Hematopoietic multipotent progenitor cell treated with erythropoietin and hydrocortisone succinate and interleukin-3 and kit ligand, for 15 days (in vitro differentiated cells): ENCODE measurements at regions not wholly inside any gene's neighbourhood (a gene's known extent, or its start where the extent isn't known, plus 50 kb on each side); places are given as distances from the start of the nearest gene placed in this dataset.
"Not testable (repeated sequence)": the region's sequence is repeated elsewhere in the genome, so short reads cannot be mapped to it uniquely, and the experiment has no call there.

ENCODE experiments used
- DNase-seq: peaks from one replicate; pipeline ENCODE4 v3.0.0-alpha.2; 2015; ENCODE audit warnings: low spot score

DNA sequence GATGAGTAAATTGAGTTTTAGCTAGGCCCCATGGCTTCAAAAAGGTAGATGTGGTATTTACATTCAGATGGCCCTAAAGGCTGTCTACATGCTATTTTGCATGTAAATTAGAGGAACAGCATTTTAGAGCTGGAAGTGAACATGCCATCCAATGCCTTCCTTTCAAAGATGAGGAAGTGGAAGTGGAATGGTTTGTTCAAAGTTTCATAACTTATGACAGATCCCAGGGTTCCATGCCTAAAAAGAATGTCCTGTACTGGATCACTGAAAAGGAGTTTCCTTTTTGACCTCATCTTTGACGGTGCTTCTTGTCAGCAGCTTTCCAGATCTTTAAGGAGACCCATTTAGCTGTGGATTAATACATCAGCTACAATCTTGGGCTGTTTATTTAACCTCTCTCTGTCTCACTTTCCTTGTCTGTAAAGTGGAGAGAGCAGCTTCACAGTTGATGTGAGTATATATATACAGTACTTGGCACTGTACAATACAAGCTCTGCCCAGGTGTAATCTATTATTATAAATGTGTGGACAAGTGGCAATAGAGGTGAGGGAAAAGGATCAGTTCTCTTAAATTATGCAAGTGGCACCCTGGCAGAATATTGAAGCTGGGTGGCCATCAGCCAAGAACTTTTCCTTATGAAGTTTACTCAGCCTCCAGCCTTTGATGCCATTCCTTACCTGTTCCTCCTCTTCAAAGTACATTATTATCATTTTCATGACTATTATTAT is 68.7 kb upstream of the GOLGA8B start:
- no peak for DNase-seq

DNA sequence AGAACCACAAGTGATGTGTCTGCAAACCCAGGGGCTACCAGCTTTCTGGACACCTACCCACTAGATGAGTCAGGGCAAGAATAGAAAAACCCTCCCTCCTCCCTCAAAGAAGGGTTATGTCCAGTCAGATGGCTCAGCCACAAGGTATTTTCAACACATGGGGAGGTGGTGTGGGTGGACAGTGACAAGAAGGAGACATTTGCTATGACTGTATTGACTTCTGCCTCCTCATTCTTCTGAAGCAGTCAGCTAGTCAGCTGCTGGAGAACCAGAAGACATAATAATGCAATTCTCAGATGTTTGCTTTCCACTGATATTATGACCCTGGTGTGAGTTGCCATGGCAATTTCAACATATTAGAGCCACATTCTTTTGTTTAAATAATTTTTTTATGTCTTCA is 66.7 kb upstream of the GOLGA8B start:
- no peak for DNase-seq

DNA sequence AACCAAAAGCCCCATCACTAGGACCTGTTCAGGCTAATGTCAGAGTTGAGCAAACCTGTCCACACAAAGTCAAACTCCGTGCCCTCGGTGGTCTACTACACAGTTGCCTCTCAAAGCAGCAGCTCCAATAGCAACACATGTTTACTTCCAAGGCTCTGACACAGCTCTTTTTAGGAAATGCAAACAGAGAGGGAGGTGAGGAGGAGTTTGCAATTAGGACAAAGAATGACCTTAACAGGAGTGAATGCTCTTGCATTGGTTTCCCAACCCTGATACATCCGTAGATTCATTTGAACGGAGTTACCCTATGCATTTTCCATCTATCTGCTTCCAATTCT is 64.8 kb upstream of the GOLGA8B start:
- DNase-seq = no peak

DNA sequence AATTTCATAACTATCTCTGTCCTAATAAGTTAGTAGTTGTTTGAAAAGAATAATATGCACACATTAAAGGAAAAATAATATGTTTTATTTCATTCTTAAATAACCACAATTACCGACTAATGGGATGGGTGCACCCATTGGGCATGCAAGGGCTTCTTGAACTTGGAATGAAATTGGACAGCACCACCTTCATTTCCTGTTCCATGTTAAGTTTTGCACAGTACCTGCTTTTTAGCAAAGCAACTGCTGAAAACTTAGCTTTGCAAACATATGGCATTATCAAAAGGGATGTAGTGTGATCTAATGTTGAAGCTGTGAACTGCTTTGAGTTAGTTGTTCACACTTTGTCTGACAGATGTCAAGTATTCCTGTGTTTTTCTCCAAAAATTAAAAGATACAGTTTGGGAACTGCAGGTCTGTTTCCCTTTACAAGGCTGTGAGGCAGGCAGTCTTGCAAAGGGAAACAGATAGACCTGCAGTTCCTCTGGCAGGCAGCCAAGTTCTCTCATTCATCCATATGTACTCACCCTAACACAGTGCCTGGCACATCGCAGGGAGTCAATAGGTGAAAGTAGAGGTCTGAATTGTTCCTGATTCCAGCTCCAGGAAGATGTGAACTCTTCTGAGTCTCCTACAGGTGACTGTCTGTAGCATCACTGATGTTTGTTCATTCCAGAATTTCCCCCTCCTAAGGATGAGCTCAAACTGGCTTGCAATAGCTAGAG is 64.3 kb upstream of the GOLGA8B start:
- DNase-seq = peak; percentile 76

DNA sequence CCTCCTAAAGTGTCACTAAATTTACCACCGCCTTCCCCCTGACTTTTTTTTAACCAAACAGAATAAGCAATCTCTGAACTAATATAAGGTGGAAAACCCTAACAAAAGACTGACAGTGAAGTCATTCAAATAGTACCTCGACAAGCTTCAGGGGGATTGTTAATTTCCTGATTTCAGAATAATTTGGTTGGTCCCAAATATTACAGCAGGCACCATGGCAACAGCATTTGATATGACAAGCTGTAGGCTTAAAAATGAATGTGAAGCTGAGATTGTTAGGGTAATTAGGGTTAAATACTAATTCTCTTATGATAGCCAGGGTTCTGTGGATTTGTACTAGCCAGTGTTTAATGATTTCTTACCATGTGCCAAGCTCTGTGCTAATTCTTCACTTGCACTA is 63.5 kb upstream of the GOLGA8B start:
- no peak for DNase-seq

DNA sequence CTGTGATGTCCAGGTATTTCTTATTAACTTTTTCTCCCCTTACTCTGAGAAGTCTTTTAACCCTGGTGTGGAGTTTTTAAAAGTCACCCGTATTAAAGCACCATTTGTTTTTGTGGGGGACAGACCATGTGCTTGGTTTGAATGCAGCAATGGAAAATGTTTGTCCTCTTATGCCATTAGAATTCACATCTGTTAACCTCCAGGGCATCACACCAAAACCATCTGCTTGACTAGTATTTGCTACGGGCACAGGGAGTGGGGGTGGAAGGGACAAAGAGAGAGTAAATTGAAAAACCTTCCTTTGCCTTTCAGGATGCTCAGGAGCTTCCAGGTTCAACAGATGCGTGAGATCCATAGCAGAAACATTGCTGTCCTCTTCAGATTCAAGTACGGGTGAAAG is 61.4 kb upstream of the GOLGA8B start:
- no peak for DNase-seq

DNA sequence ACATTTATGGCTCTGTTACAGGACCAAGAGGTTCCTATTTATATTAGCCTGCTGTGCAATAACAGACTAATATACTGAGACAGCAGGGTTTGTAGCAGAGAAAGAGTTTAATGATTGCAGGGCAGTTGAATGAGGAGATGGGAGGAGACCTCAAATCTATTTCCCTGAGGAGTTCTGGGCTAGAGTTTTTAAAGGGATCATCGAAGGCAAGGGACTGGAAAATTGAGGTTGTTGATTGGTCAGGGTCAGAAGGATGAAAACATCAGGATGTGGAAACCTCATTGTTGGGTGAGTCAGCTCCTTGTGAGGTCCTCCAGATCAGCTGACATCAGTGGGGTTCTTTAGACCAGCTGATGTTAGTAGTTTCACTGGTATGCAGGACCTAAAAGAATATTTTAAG is 60.6 kb upstream of the GOLGA8B start:
- no peak for DNase-seq

DNA sequence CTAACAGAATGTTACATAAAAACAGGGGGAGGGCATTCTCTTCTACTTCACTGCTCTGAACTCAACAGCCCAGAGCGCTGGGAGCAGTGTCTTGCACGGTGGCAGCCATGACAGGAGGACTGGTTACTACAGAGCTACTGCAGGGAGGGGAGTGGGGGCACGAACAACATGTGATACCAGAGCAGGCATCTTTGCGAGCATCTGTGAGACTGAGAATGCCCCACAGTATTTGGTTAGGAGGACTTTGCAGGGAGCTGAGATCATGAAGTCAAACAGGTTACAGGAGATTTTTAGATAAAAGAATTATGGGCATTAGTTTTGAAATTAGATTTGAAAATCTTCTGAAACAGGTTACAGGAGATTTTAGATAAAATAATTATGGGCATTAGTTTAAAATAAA is 58.8 kb upstream of the GOLGA8B start:
- no peak for DNase-seq

DNA sequence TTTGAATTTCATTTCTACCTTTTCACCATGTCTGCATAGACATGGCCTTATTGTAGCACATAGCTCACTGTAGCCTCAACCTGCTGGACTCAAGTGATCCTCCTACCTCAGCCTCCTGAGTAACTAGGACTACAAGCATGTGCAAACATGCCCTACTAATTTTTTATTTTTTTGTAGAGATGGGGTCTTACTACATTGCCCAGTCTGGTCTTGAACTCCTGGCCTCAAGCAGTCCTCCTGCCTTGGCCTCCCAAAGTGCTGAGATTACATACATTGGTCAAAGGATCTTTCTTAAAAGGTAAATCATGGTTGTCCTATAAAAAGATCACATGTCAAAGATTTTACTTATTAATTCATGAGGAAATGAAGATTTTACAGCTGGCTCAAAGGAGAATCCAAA is 57.2 kb upstream of the GOLGA8B start:
- no peak for DNase-seq

DNA sequence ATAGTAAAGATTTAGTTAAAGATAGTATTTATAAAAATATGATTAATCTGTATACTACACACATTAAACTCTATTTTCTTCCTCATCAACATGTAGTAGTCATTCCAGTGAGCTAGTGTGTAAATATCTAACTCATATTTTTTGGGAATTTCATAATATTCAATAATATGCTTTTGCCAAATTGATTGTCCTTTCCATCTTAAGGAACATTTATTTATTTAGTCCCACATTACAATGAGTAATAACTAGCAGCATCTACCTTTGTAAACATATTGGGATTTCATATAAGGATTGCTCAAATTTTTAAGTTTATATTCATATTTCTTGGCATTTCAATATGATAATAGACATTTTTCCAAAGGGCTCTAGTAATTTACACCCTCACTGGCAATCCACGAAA is 53.9 kb upstream of the GOLGA8B start:
- DNase-seq = no peak

DNA sequence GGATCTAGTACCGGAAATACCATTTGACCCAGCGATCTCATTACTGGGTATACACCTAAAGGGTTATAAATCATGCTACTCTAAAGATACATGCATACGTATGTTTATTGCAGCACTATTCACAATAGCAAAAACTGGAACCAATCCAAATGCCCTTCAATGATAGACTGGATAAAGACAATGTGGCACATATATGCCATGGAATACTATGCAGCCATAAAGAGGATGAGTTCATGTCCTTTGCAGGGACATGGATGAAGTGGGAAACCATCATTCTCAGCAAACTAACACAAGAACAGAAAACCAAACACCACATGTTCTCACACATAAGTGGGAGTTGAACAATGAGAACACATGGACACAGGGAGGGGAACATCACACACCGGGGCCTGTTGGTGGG is 50.2 kb upstream of the GOLGA8B start:
- not testable (repeated sequence) for DNase-seq
